Neural progenitor cell (in vitro differentiated cells): ENCODE measurements at regions not wholly inside any gene's neighbourhood (a gene's known extent, or its start where the extent isn't known, plus 50 kb on each side); places are given as distances from the start of the nearest gene placed in this dataset.

Experiments used
- DNase-seq: peaks from one replicate; pipeline ENCODE4 v3.0.0-alpha.2; 2016; ENCODE audit warnings: low spot score
- H2AFZ ChIP-seq: fragments of 200-600 bp; sonication (generic); replicated peaks from 2 replicates; pipeline ENCODE4 v1.6.1; 2016; ENCODE audit warnings: antibody characterized with exemption
- H3F3A ChIP-seq: fragments of 200-600 bp; sonication (generic); 2 replicates; pipeline ENCODE4 v1.6.1; 2016; ENCODE audit warnings: antibody characterized with exemption, low read depth
- H3K27ac ChIP-seq: fragments of 200-600 bp; sonication (generic); 2 replicates; pipeline ENCODE4 v1.5.1; 2016; ENCODE audit warnings: mild to moderate bottlenecking
- H3K27me3 ChIP-seq: fragments of 200-600 bp; sonication (generic); 2 replicates; pipeline ENCODE4 v1.6.1; 2016; ENCODE audit warnings: mild to moderate bottlenecking, moderate library complexity
- H3K36me3 ChIP-seq: fragments of 200-600 bp; sonication (generic); 2 replicates; pipeline ENCODE4 v1.5.1; 2016
- H3K4me1 ChIP-seq: fragments of 200-600 bp; sonication (generic); 2 replicates; pipeline ENCODE4 v1.6.1; 2016; ENCODE audit warnings: mixed run types
- H3K4me2 ChIP-seq: fragments of 200-600 bp; sonication (generic); 2 replicates; pipeline ENCODE4 v1.6.1; 2016
- H3K4me3 ChIP-seq: fragments of 200-600 bp; sonication (generic); 2 replicates; pipeline ENCODE4 v1.5.1; 2016
- H3K79me2 ChIP-seq: fragments of 200-600 bp; sonication (generic); 2 replicates; pipeline ENCODE4 v1.6.1; 2016; ENCODE audit warnings: low read depth
- H3K9ac ChIP-seq: fragments of 200-600 bp; sonication (generic); 2 replicates; pipeline ENCODE4 v1.6.1; 2016
- H3K9me3 ChIP-seq: fragments of 200-600 bp; sonication (generic); 2 replicates; pipeline ENCODE4 v1.5.1; 2016; ENCODE audit warnings: low read depth
- H4K20me1 ChIP-seq: fragments of 200-600 bp; sonication (generic); 2 replicates; pipeline ENCODE4 v1.6.1; 2016; ENCODE audit warnings: low read depth
- H3K27ac Mint-ChIP-seq: 3 replicates; pipeline ENCODE4 v1.8.0; 2021; ENCODE audit warnings: mixed read lengths
- H3K27me3 Mint-ChIP-seq: 2 replicates; pipeline ENCODE4 v1.8.0; 2022; ENCODE audit warnings: low read depth, mild to moderate bottlenecking, inconsistent platforms, moderate library complexity, mixed read lengths; ENCODE audit not compliant: insufficient read depth
- H3K36me3 Mint-ChIP-seq: 3 replicates; pipeline ENCODE4 v1.8.0; 2021; ENCODE audit warnings: mixed read lengths
- H3K4me1 Mint-ChIP-seq: 3 replicates; pipeline ENCODE4 v1.8.0; 2021; ENCODE audit warnings: mixed read lengths
- H3K4me3 Mint-ChIP-seq: 3 replicates; pipeline ENCODE4 v1.8.0; 2021; ENCODE audit warnings: mild to moderate bottlenecking, moderate library complexity, mixed read lengths
- H3K9me3 Mint-ChIP-seq: 3 replicates; pipeline ENCODE4 v1.8.0; 2020; ENCODE audit warnings: mixed read lengths
- EZH2 ChIP-seq: fragments of 200-600 bp; sonication (generic); IDR thresholded peaks from 2 replicates; pipeline ENCODE4 v1.6.1; 2017; ENCODE audit warnings: antibody characterized with exemption, mild to moderate bottlenecking, moderate library complexity
- EZH2phosphoT487 ChIP-seq: fragments of 200-600 bp; sonication (generic); IDR thresholded peaks from 2 replicates; pipeline ENCODE4 v1.6.1; 2017; ENCODE audit warnings: antibody characterized with exemption
- TF ChIP-seq, protein P1 (sequence below): fragments of 200-600 bp; sonication (generic); IDR thresholded peaks from 2 replicates; pipeline ENCODE4 v1.5.1; 2017; ENCODE audit warnings: antibody characterized with exemption, mild to moderate bottlenecking

DNA sequence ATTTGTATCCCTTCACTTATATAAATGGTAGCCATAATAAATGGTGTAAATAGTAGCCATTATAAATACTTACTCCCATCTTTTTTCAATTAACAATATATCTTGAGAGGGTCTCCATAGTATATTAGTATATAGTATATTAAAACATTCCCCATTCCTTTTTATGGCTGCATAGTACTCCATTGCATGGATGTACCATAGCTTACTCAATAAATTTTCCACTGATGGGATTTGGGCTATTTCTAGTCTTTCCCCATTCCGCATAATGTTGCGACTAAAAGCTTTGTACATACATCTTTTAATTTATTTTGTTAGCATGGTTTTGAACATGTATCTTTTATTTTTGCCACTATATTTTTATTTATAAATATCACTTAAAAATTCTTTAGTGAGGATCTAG lies 366.3 kb downstream of the IL20RB start:
- H3K27ac ChIP-seq = no peak overlapping the region
- H3F3A ChIP-seq = no peaks in the 10 kb centered on the region
- H3K9me3 ChIP-seq = no peaks in the 10 kb centered on the region
- Mint-ChIP-seq H3K36me3 (no peaks in the 10 kb centered on the region), H3K27ac (no peak overlapping the region), H3K9me3 (peaks cover 3% of the 10 kb centered on the region), H3K4me1 (no peaks in the 10 kb centered on the region), H3K27me3 (no peaks in the 10 kb centered on the region), H3K4me3 (no peak overlapping the region)
- no peak overlapping the region for H3K9ac ChIP-seq
- peaks cover 7% of the 10 kb centered on the region for H3K4me1 ChIP-seq
- no peak for TF ChIP-seq EZH2
- no peak overlapping the region for H3K4me3 ChIP-seq
- no peaks in the 10 kb centered on the region for H4K20me1 ChIP-seq
- no peaks in the 10 kb centered on the region for H3K79me2 ChIP-seq
- H3K27me3 ChIP-seq = no peaks in the 10 kb centered on the region
- no peak overlapping the region for H2AFZ ChIP-seq
- no peaks in the 10 kb centered on the region for H3K36me3 ChIP-seq
- no peak for DNase-seq
- no peak overlapping the region for H3K4me2 ChIP-seq

DNA sequence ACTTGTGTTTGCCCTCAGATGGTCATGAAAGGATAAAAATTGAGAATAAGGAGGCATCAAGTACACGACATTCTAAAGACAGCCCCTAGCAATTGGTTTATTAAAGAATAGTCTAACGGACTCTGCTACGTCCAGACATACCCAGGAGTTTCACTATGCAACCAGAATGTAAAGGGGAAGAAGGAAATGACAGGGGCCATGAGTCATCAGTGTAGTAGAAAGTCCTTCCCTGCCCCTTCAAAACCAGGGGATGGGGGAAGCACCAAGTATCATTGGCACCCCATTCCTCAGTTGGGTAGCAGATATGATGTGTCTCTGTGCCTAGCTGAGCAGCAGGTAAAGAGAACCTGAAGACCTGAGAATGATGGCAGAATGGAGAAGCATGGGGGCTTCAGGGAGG lies 367.4 kb downstream of the IL20RB start:
- H3K4me3 ChIP-seq = no peak overlapping the region
- no peak overlapping the region for H3K9ac ChIP-seq
- H3K9me3 Mint-ChIP-seq = no peaks in the 10 kb centered on the region
- H3K4me1 Mint-ChIP-seq = no peaks in the 10 kb centered on the region
- H3K4me1 ChIP-seq = peaks cover 15% of the 10 kb centered on the region
- no peaks in the 10 kb centered on the region for H3K36me3 ChIP-seq
- no peaks in the 10 kb centered on the region for H3K9me3 ChIP-seq
- H3K4me2 ChIP-seq = no peak overlapping the region
- no peaks in the 10 kb centered on the region for H3F3A ChIP-seq
- H3K27me3 Mint-ChIP-seq = no peaks in the 10 kb centered on the region
- no peak overlapping the region for H3K27ac Mint-ChIP-seq
- H3K4me3 Mint-ChIP-seq = no peak overlapping the region
- no peak for TF ChIP-seq EZH2
- TF ChIP-seq, protein P1, sequence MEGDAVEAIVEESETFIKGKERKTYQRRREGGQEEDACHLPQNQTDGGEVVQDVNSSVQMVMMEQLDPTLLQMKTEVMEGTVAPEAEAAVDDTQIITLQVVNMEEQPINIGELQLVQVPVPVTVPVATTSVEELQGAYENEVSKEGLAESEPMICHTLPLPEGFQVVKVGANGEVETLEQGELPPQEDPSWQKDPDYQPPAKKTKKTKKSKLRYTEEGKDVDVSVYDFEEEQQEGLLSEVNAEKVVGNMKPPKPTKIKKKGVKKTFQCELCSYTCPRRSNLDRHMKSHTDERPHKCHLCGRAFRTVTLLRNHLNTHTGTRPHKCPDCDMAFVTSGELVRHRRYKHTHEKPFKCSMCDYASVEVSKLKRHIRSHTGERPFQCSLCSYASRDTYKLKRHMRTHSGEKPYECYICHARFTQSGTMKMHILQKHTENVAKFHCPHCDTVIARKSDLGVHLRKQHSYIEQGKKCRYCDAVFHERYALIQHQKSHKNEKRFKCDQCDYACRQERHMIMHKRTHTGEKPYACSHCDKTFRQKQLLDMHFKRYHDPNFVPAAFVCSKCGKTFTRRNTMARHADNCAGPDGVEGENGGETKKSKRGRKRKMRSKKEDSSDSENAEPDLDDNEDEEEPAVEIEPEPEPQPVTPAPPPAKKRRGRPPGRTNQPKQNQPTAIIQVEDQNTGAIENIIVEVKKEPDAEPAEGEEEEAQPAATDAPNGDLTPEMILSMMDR = no peak
- TF ChIP-seq EZH2phosphoT487 = no peak
- no peaks in the 10 kb centered on the region for H4K20me1 ChIP-seq
- H3K36me3 Mint-ChIP-seq = no peaks in the 10 kb centered on the region
- no peaks in the 10 kb centered on the region for H3K79me2 ChIP-seq
- H2AFZ ChIP-seq = no peak overlapping the region
- DNase-seq = no peak
- H3K27ac ChIP-seq = no peak overlapping the region
- H3K27me3 ChIP-seq = no peaks in the 10 kb centered on the region

DNA sequence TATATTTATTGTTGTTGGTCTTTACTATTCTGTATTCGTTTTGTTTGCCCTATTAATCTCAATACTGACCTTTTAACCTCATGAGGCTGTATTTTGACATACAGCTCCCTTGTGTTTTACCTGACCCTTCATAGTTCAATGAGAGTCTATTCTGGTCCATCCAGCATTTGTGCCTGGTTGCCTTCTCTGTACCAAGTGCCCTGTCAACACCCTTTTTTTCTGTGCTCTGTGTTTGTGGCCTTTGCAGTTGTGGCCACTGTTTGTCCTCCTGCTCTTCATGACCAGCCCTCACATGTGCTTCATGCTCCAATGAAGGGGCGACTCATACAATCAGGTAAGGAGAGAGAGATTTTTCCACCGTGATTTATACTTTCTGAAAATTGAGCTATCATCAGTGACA lies 368.2 kb downstream of the IL20RB start:
- no peak overlapping the region for H3K4me2 ChIP-seq
- H3K9me3 ChIP-seq = no peaks in the 10 kb centered on the region
- Mint-ChIP-seq H3K27ac (no peak overlapping the region), H3K9me3 (no peaks in the 10 kb centered on the region), H3K4me1 (no peaks in the 10 kb centered on the region), H3K4me3 (no peak overlapping the region), H3K27me3 (peaks cover 1% of the 10 kb centered on the region), H3K36me3 (no peaks in the 10 kb centered on the region)
- no peak for DNase-seq
- no peaks in the 10 kb centered on the region for H3K27me3 ChIP-seq
- no peak overlapping the region for H3K4me3 ChIP-seq
- no peaks in the 10 kb centered on the region for H4K20me1 ChIP-seq
- H2AFZ ChIP-seq = no peak overlapping the region
- H3K79me2 ChIP-seq = no peaks in the 10 kb centered on the region
- no peaks in the 10 kb centered on the region for H3F3A ChIP-seq
- no peak overlapping the region for H3K27ac ChIP-seq
- no peak for TF ChIP-seq EZH2
- TF ChIP-seq, protein P1 = no peak
- no peak for TF ChIP-seq EZH2phosphoT487
- H3K36me3 ChIP-seq = no peaks in the 10 kb centered on the region
- H3K9ac ChIP-seq = no peak overlapping the region
- peaks cover 15% of the 10 kb centered on the region for H3K4me1 ChIP-seq

DNA sequence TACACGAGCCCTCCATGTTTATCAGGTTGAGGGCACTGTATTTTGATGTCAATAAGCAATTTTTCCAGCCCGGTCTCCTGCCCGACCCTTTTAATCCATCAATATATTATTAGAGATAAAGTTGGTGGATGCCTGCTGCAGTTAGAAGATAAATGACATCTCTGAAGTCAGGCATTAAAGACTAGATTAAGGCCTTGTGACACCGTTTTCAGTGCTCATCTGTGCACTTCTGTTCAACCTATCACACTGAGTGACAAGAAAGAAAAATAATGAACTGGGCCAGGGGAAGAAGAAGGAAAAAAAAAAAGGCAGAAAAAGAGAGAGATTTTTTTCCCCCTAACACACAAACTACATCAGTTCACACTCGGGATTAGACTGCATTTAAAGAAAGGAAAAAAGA lies 371.8 kb downstream of the IL20RB start:
- H3K27ac ChIP-seq = no peak overlapping the region
- no peak overlapping the region for H3K4me3 Mint-ChIP-seq
- H3K36me3 ChIP-seq = no peaks in the 10 kb centered on the region
- TF ChIP-seq EZH2 (no peak), EZH2phosphoT487 (no peak)
- TF ChIP-seq, protein P1 = no peak
- peaks cover 15% of the 10 kb centered on the region for H3K4me1 ChIP-seq
- no peaks in the 10 kb centered on the region for H3K79me2 ChIP-seq
- H3K9ac ChIP-seq = no peak overlapping the region
- H3K27me3 ChIP-seq = no peaks in the 10 kb centered on the region
- H4K20me1 ChIP-seq = no peaks in the 10 kb centered on the region
- no peaks in the 10 kb centered on the region for H3K4me1 Mint-ChIP-seq
- H3K27ac Mint-ChIP-seq = no peak overlapping the region
- no peaks in the 10 kb centered on the region for H3K9me3 ChIP-seq
- no peak for DNase-seq
- H2AFZ ChIP-seq = peak overlapping the region; percentile 21
- H3F3A ChIP-seq = no peaks in the 10 kb centered on the region
- no peak overlapping the region for H3K4me2 ChIP-seq
- H3K36me3 Mint-ChIP-seq = no peaks in the 10 kb centered on the region
- H3K27me3 Mint-ChIP-seq = peaks cover 2% of the 10 kb centered on the region
- no peaks in the 10 kb centered on the region for H3K9me3 Mint-ChIP-seq
- no peak overlapping the region for H3K4me3 ChIP-seq
